ENCODE measurements at regions not wholly inside any gene's neighbourhood (a gene's known extent, or its start where the extent isn't known, plus 50 kb on each side); places are given as distances from the start of the nearest gene placed in this dataset.

DNA sequence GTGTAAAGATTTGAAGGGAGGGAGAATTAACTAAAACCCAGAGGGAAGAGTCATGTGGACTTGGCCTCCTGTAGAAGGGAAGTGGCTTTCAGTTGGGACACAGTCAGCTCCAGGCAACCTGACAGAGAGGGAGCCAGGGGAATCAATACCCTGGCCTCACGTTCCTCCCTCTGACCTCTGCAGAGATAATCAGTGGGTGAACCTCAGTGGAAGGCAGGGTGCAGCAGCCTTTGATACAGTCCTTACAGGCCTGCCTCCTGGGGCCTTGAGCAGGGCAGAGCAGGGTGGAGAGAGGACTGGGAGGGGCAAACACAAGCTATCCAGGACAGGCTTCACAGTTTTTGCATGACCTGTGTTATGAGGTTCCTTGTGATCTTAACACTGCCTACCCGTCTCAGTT lies 61.9 kb upstream of the GPBP1 start (continued):
- TF ChIP-seq, protein P1, sequence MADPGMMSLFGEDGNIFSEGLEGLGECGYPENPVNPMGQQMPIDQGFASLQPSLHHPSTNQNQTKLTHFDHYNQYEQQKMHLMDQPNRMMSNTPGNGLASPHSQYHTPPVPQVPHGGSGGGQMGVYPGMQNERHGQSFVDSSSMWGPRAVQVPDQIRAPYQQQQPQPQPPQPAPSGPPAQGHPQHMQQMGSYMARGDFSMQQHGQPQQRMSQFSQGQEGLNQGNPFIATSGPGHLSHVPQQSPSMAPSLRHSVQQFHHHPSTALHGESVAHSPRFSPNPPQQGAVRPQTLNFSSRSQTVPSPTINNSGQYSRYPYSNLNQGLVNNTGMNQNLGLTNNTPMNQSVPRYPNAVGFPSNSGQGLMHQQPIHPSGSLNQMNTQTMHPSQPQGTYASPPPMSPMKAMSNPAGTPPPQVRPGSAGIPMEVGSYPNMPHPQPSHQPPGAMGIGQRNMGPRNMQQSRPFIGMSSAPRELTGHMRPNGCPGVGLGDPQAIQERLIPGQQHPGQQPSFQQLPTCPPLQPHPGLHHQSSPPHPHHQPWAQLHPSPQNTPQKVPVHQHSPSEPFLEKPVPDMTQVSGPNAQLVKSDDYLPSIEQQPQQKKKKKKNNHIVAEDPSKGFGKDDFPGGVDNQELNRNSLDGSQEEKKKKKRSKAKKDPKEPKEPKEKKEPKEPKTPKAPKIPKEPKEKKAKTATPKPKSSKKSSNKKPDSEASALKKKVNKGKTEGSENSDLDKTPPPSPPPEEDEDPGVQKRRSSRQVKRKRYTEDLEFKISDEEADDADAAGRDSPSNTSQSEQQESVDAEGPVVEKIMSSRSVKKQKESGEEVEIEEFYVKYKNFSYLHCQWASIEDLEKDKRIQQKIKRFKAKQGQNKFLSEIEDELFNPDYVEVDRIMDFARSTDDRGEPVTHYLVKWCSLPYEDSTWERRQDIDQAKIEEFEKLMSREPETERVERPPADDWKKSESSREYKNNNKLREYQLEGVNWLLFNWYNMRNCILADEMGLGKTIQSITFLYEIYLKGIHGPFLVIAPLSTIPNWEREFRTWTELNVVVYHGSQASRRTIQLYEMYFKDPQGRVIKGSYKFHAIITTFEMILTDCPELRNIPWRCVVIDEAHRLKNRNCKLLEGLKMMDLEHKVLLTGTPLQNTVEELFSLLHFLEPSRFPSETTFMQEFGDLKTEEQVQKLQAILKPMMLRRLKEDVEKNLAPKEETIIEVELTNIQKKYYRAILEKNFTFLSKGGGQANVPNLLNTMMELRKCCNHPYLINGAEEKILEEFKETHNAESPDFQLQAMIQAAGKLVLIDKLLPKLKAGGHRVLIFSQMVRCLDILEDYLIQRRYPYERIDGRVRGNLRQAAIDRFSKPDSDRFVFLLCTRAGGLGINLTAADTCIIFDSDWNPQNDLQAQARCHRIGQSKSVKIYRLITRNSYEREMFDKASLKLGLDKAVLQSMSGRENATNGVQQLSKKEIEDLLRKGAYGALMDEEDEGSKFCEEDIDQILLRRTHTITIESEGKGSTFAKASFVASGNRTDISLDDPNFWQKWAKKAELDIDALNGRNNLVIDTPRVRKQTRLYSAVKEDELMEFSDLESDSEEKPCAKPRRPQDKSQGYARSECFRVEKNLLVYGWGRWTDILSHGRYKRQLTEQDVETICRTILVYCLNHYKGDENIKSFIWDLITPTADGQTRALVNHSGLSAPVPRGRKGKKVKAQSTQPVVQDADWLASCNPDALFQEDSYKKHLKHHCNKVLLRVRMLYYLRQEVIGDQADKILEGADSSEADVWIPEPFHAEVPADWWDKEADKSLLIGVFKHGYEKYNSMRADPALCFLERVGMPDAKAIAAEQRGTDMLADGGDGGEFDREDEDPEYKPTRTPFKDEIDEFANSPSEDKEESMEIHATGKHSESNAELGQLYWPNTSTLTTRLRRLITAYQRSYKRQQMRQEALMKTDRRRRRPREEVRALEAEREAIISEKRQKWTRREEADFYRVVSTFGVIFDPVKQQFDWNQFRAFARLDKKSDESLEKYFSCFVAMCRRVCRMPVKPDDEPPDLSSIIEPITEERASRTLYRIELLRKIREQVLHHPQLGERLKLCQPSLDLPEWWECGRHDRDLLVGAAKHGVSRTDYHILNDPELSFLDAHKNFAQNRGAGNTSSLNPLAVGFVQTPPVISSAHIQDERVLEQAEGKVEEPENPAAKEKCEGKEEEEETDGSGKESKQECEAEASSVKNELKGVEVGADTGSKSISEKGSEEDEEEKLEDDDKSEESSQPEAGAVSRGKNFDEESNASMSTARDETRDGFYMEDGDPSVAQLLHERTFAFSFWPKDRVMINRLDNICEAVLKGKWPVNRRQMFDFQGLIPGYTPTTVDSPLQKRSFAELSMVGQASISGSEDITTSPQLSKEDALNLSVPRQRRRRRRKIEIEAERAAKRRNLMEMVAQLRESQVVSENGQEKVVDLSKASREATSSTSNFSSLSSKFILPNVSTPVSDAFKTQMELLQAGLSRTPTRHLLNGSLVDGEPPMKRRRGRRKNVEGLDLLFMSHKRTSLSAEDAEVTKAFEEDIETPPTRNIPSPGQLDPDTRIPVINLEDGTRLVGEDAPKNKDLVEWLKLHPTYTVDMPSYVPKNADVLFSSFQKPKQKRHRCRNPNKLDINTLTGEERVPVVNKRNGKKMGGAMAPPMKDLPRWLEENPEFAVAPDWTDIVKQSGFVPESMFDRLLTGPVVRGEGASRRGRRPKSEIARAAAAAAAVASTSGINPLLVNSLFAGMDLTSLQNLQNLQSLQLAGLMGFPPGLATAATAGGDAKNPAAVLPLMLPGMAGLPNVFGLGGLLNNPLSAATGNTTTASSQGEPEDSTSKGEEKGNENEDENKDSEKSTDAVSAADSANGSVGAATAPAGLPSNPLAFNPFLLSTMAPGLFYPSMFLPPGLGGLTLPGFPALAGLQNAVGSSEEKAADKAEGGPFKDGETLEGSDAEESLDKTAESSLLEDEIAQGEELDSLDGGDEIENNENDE (IDR thresholded peaks at IDR 0.05; ENCODE audit: insufficient replicate concordance, low read length) = no peak
- no peak for TF ChIP-seq KDM1A (IDR thresholded peaks at IDR 0.05; ENCODE audit: borderline replicate concordance, low read length)
- TF ChIP-seq, protein P2, sequence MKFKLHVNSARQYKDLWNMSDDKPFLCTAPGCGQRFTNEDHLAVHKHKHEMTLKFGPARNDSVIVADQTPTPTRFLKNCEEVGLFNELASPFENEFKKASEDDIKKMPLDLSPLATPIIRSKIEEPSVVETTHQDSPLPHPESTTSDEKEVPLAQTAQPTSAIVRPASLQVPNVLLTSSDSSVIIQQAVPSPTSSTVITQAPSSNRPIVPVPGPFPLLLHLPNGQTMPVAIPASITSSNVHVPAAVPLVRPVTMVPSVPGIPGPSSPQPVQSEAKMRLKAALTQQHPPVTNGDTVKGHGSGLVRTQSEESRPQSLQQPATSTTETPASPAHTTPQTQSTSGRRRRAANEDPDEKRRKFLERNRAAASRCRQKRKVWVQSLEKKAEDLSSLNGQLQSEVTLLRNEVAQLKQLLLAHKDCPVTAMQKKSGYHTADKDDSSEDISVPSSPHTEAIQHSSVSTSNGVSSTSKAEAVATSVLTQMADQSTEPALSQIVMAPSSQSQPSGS (IDR thresholded peaks at IDR 0.05; ENCODE audit: low read length) = no peak
- TF ChIP-seq, protein P3, sequence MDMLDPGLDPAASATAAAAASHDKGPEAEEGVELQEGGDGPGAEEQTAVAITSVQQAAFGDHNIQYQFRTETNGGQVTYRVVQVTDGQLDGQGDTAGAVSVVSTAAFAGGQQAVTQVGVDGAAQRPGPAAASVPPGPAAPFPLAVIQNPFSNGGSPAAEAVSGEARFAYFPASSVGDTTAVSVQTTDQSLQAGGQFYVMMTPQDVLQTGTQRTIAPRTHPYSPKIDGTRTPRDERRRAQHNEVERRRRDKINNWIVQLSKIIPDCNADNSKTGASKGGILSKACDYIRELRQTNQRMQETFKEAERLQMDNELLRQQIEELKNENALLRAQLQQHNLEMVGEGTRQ (IDR thresholded peaks at IDR 0.05; ENCODE audit: low read length) = no peak
- no peak for TF ChIP-seq GTF2F1 (IDR thresholded peaks at IDR 0.05; ENCODE audit: borderline replicate concordance, low read depth, low read length)
- no peak for TF ChIP-seq TEAD4 (IDR thresholded peaks at IDR 0.05; ENCODE audit: low read depth, low read length)
- TF ChIP-seq YY1 (IDR thresholded peaks at IDR 0.05; ENCODE audit: low read depth, low read length) = no peak
- no peak for TF ChIP-seq ASH2L (IDR thresholded peaks at IDR 0.05; ENCODE audit: low read length)
- TF ChIP-seq POLR2AphosphoS5 (IDR thresholded peaks at IDR 0.05; ENCODE audit: low read depth, low read length) = no peak
- no peak for TF ChIP-seq RBBP5 (IDR thresholded peaks at IDR 0.05; ENCODE audit: borderline replicate concordance, low read depth, low read length)
